Fibroblast of villous mesenchyme (primary cell): ENCODE measurements at regions not wholly inside any gene's neighbourhood (a gene's known extent, or its start where the extent isn't known, plus 50 kb on each side); places are given as distances from the start of the nearest gene placed in this dataset.

Source experiments
- DNase-seq: peaks from one replicate; pipeline ENCODE4 v3.0.0-alpha.2; 2010; ENCODE audit warnings: low read depth
- H3K4me3 ChIP-seq: 2 replicates; pipeline ENCODE4 v1.5.1; 2011; ENCODE audit warnings: low read depth, mild to moderate bottlenecking, low read length
- TF ChIP-seq, protein P1 (sequence below): IDR thresholded peaks from 2 replicates; pipeline ENCODE4 v1.5.1; 2012; ENCODE audit warnings: low read depth, mild to moderate bottlenecking, low read length; ENCODE audit not compliant: insufficient read depth

DNA sequence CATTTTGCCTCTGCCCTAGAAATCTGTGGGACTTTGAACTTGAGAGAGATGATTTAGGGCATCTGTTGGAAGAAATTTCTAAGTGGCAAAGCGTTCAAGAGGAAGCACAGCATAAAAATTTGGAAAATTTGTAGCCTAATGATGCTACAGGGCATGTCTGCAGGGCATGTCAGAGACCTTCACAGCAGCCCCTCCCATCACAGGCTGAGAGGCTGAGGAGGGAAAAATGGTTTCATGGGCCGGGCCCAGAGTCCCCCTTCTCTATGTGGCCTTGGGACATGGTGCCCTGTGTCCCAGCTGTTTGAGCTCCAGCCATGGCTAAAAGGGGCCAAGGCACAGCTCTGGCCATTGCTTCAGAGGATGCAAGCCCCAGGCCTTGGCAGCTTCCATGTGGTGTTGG is 203.0 kb downstream of the STK31 start:
- TF ChIP-seq, protein P1, sequence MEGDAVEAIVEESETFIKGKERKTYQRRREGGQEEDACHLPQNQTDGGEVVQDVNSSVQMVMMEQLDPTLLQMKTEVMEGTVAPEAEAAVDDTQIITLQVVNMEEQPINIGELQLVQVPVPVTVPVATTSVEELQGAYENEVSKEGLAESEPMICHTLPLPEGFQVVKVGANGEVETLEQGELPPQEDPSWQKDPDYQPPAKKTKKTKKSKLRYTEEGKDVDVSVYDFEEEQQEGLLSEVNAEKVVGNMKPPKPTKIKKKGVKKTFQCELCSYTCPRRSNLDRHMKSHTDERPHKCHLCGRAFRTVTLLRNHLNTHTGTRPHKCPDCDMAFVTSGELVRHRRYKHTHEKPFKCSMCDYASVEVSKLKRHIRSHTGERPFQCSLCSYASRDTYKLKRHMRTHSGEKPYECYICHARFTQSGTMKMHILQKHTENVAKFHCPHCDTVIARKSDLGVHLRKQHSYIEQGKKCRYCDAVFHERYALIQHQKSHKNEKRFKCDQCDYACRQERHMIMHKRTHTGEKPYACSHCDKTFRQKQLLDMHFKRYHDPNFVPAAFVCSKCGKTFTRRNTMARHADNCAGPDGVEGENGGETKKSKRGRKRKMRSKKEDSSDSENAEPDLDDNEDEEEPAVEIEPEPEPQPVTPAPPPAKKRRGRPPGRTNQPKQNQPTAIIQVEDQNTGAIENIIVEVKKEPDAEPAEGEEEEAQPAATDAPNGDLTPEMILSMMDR, result no peak
- no peak for DNase-seq
- H3K4me3 ChIP-seq, result no peak overlapping the region

DNA sequence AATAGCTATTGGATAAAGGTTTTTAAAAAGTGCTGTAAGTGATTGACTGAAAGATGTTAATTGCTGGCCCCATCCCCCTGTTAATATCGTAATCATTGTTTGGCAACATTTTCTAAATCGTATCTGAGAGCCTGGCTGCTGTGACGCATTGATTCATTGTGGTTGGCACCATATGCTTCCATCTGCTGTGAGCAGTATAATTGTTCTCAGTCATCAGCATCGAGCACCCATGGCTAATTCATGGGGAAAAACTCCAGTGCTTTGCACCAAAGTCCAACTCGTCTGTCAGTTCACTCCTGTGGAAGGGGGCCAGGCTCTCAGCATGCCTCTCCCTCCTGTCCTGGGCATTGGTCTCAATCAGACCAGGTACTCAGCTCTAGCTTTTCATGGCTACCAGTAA is 205.2 kb downstream of the STK31 start:
- DNase-seq, result no peak
- no peak overlapping the region for H3K4me3 ChIP-seq
- TF ChIP-seq, protein P1, result no peak

DNA sequence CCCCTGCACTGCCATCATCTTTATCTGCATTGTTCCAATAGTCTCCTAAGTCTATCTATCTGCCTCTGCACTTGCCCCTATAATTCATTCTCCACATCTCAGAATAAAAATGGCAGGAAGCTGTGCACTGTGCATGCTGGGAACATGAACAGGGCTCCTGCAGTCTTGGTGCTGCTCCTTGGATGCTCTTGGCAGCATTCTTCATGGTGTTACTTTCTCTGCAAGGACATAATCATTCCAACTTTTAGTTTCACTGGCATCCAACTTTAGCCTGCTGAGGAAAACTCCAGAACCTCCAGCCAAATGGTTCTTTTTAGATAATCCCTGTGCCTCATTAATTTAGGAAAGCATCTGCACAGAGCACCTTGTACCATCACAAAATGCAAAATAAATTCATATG is 208.3 kb downstream of the STK31 start:
- no peak for DNase-seq
- H3K4me3 ChIP-seq, result no peak overlapping the region
- TF ChIP-seq, protein P1, result no peak

DNA sequence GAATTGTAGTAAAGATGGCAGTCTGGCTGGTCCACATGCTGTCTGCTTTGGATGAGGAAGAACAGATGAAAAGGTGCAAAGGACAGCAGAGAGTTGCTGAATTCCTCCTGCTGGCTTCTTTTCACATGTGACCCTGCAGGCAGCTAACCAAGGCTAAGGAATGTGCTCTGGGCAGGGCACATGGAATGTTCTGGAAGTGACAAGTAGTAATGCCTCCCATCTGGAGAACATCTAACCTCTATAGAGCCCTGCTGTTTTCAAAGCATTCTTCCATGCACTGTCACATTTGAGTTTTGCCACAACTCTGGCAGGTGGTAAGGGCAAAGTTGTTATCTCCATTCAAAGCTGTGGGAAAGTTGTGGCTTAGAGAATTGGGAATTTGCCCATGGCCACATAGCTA is 208.8 kb downstream of the STK31 start:
- TF ChIP-seq, protein P1, result no peak
- DNase-seq, result peak; percentile 49

DNA sequence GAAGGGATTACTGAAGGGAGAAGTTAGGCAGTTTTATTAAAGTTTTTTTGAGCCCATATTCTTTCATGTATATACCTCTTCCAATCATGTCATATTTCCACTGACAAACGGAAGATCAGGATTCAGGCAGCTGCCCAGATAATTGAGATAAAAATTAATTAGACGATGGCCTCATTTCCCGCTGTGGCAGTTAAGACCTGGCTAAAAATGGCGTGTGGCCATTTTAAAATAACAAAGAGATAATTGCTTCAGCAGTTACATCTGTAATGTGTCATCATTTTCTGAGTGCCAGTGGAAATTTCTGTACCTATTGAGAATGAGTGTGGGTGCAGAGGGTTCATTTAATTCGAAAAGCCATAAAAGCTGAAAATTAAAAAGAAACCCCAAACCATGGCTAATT is 215.1 kb downstream of the STK31 start:
- no peak overlapping the region for H3K4me3 ChIP-seq
- DNase-seq, result no peak
- TF ChIP-seq, protein P1, result no peak

More for the DNA sequence above, 208.8 kb downstream of the STK31 start:
- no peak overlapping the region for H3K4me3 ChIP-seq

DNA sequence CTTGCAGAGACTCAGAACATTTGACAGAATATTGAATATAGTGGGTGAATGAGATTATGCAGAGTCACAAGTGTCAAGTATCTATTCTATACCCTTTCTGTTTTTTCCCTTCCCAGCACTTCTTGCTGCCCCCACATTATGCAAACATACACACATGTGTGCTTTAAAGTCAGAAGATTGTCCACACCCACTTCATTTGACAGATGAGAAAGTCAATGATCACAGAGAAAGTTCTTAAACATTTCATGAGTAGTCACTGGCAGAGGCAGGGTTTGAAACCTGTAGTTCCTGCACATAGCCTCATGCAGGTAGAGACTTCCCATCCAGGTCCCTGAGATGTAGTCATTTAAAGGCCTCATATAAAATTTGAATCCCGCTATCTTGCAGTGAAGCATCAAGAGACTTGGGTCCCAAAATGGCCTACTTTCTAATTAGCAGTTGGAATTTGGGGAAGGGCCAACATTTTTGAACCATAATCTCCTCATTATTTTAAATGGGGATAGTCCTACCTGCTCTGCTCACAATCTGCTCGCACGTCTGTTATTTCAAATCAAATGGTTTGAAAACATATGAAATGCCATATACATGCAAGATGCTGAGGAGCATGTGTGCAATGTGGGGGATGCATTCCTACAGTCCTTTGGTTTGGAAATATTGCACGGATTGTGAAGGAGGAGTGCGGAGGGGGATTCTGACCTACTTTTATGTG is 217.8 kb downstream of the STK31 start:
- no peak overlapping the region for H3K4me3 ChIP-seq
- TF ChIP-seq, protein P1, result no peak
- no peak for DNase-seq

DNA sequence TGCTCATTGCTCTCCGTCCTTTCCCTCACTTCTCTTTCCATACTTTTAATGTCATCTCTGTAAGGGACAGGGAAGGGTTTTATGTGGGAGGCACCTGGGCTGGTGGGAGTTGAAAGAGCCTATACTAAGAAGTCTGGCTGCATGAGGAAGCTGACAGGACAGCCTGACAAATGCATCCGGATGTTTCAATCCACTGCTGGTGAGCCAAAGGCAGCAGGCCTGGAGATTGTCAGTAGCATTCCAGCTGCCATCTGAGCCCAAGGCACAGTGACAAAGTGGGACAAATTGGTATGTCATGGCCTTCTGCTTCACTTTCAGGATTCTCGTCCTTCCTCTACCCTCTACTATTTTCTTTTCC is 218.4 kb downstream of the STK31 start:
- TF ChIP-seq, protein P1, result no peak
- no peak overlapping the region for H3K4me3 ChIP-seq
- DNase-seq, result no peak
